Mucosa of descending colon (tissue), 3 donors: ENCODE measurements at regions not wholly inside any gene's neighbourhood (a gene's known extent, or its start where the extent isn't known, plus 50 kb on each side); places are given as distances from the start of the nearest gene placed in this dataset.
"Not testable (repeated sequence)": the region's sequence is repeated elsewhere in the genome, so short reads cannot be mapped to it uniquely, and the experiment has no call there.

Source experiments
- ATAC-seq: fragments of 200-7000 bp; cut with Tn5 transposase; one replicate; pipeline ENCODE4 v1.9.1; 2020; ENCODE audit warnings: mild to moderate bottlenecking, moderate library complexity
- DNase-seq, 3 donors: peaks; one replicate each; pipeline ENCODE4 v3.0.0-alpha.2; 2020
- H3K36me3 ChIP-seq: fragments of 200-600 bp; one replicate; pipeline ENCODE4 v1.8.0; 2021; ENCODE audit warnings: low read depth, mild to moderate bottlenecking
- H3K4me1 ChIP-seq: fragments of 200-600 bp; one replicate; pipeline ENCODE4 v1.8.0; 2021; ENCODE audit warnings: low read depth, mild to moderate bottlenecking
- H3K4me3 ChIP-seq: fragments of 200-600 bp; one replicate; pipeline ENCODE4 v1.8.0; 2021; ENCODE audit warnings: mild to moderate bottlenecking
- H3K9me3 ChIP-seq: fragments of 200-600 bp; one replicate; pipeline ENCODE4 v1.8.0; 2021; ENCODE audit warnings: mild to moderate bottlenecking
- intact Hi-C, 2 donors: fragments of 100-400 bp; cut with DNase I in 1 of 2; cut with micrococcal nuclease in 1 of 2; formaldehyde crosslinking; loops; one replicate each; pipeline versions ENCODE4 v1.11.0 to v1.11.1; 2022; cut with DNase I, micrococcal nuclease
- TF ChIP-seq, protein P1 (sequence below): fragments of 200-600 bp; IDR thresholded peaks from one replicate; pipeline ENCODE4 v1.8.0; 2022; ENCODE audit warnings: antibody characterized with exemption, mild to moderate bottlenecking
- donor health status: DM: no; HTN: no; CAD: no; lungs with moderate emphysema.
- donor health status: DM: no; HTN: no; CAD: no.
- donor health status: DM: no; HTN: yes; CAD: no.

DNA sequence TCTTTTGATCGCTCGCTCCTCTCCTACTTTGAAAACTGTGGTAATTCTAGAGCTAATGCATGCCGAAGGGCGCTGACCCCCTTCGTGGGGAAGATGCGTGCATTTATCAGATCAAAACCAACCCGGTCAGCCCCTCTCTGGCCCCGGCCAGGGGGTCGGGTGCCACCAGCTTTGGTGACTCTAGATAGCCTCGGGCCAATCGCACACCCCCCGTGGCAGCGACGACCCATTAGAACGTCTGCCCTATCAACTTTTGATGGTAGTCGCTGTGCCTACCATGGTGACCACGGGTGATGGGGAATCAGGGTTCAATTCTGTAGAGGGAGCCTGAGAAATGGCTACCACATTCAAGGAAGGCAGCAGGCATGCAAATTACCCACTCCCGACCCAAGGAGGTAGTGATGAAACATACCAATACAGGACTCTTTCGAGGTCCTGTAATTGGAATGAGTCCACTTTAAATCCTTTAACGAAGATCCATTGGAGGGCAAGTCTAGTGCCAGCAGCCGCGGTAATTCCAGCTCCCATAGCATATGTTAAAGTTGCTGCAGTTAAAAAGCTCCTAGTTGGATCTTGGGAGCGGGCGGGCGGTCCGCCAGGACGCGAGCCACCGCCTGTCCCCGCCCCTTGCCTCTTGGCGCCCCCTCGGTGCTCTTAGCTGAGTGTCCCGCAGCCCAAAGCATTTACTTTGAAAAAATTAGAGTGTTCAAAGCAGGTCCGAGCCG, 3898.2 kb upstream of the OR11H1 start:
- no peak for ATAC-seq
- Histone ChIP-seq H3K4me3 (no peak overlapping the region), H3K4me1 (no peaks in the 10 kb centered on the region), H3K36me3 (no peaks in the 10 kb centered on the region), H3K9me3 (peaks cover 59% of the 10 kb centered on the region)
- DNase-seq, result peak in 1 of 3 donors; percentile 10
- intact Hi-C loops, result no loop called here
- TF ChIP-seq, protein P1, sequence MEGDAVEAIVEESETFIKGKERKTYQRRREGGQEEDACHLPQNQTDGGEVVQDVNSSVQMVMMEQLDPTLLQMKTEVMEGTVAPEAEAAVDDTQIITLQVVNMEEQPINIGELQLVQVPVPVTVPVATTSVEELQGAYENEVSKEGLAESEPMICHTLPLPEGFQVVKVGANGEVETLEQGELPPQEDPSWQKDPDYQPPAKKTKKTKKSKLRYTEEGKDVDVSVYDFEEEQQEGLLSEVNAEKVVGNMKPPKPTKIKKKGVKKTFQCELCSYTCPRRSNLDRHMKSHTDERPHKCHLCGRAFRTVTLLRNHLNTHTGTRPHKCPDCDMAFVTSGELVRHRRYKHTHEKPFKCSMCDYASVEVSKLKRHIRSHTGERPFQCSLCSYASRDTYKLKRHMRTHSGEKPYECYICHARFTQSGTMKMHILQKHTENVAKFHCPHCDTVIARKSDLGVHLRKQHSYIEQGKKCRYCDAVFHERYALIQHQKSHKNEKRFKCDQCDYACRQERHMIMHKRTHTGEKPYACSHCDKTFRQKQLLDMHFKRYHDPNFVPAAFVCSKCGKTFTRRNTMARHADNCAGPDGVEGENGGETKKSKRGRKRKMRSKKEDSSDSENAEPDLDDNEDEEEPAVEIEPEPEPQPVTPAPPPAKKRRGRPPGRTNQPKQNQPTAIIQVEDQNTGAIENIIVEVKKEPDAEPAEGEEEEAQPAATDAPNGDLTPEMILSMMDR, result no peak

DNA sequence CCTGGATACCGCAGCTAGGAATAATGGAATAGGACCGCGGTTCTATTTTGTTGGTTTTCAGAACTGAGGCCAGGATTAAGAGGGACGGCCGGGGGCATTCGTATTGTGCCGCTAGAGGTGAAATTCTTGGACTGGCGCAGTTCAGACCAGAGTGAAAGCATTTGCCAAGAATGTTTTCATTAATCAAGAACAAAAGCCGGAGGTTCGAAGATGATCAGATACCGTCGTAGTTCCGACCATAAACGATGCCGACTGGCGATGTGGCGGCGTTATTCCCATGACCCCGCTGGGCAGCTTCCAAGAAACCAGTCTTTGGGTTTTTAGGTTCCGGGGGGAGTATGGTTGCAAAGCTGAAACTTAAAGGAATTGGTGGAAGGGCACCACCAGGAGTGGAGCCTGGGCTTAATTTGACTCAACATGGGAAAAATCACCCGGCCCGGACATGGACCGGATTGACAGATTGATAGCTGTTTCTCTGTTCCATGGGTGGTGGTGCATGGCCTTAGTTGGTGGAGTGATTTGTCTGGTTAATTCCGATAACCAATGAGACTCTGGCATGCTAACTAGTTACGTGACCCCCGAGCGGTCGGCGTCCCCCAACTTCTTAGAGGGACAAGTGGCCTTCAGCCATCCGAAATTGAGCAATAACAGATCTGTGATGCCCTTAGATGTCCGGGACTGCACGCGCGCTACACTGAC, 3897.5 kb upstream of the OR11H1 start:
- DNase-seq, result peak in 1 of 3 donors; percentile 7
- peaks cover 53% of the 10 kb centered on the region for H3K9me3 ChIP-seq
- not testable (repeated sequence) for H3K4me1 ChIP-seq

More for the DNA sequence above, 3897.5 kb upstream of the OR11H1 start:
- H3K36me3 ChIP-seq, intact Hi-C loops, ATAC-seq, H3K4me3 ChIP-seq: not testable (repeated sequence)
